ENCODE measurements at regions not wholly inside any gene's neighbourhood (a gene's known extent, or its start where the extent isn't known, plus 50 kb on each side); places are given as distances from the start of the nearest gene placed in this dataset.

DNA sequence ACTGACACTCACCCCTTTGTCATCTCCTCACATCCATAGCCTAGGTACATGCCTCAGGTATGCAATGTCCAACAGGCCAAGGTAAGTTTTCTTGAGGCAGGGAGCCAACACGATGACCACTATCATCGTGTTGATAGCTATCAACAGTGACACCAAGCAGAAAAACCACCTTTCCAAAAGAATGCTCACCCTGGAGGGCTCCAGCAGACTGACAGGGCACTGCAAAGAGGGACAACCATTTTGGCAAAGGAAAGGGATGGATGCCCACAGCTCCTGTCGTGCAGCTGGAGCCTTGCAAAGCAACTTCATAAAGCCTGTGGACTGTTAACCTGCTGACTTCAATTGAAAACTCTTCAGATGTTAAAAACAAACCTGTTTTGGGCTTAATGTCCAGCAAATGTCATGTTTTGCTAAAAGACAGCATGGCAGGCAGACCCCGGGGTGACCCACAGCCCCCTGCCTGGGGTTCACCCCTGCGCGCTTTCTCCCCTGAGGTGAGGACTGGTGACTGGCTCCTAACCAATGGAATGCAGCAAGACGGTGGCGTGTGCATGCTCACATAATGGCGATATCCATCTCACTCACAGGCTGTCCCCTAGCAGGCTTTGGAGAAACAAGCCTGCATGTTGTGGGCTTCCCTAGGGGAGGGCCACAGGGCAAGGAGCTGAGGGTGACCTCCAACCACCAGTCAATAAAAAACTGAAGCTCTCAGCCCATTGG is 293.8 kb downstream of the TCERG1L start:
- DNase-seq (ENCODE audit: low read depth in 2 of 3, low spot score in 2 of 3): no peak

DNA sequence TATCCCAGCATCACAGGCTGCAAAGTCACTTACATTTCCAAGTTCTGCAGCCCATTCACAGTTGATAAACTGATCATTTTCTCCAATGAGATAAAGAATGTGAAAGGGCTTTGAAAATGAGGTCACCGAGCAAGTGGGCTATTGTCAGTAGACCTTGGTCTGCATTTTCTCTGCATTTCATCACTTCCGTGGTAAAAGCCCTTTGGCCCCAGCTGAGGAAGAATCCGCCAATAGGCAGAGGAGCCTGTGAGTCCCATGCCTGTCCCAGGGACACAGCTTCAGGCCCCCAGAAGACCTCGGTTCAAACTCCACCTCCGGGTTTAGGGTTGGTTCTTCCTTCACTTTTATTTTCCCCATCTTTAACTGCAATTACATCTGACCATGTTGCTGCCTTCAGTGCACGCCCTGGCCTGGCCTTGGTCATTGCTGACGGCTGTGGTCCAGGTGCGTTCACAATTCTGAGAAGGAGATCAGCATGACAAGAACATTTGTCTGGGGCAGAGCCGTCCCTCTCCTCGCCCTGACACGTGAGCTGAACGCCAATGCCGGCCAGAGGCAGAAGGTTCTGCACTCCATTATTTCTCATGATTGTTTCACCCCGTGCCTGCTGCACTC is 292.5 kb downstream of the TCERG1L start:
- DNase-seq (ENCODE audit: low read depth in 2 of 3, low spot score in 2 of 3): no peak

DNA sequence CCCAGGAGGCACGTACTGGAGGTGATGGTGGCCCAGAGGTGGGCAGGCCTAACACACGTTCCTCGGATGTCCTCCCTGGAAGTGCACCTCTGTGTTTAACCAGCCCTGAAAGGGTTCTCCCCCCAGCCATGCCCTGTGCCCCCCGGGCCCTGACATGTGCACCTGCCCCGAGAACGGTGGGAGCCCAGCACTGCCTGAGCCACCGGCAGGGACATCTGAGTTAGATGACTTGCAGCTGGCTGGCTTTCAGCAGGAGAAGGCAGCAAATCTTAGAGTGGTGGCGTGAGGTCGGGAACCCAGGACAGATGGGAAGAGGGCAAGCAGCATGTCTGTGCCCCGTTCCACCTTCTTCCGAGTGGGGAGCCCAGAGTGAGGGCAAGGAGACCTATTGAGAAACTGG is 291.8 kb downstream of the TCERG1L start:
- no peak for DNase-seq (ENCODE audit: low read depth in 2 of 3, low spot score in 2 of 3)

DNA sequence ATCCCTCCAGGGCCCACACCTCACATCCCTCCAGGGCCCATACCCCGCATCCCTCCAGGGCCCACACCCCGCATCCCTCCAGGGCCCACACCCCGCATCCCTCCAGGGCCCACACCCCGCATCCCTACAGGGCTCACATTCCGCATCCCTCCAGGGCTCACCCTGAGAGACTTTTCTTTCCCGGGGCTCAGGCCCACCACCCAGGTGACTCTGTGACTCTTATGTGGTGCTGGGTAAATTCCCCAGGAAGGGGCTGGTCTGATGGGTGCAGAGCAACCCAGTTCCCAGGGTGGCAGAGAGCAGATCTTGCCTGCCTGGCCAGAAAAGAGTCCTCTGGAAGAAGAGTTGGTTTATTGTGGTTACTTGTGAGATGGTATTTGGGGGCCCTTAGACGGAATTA is 290.7 kb downstream of the TCERG1L start:
- no peak for DNase-seq (ENCODE audit: low read depth in 2 of 3, low spot score in 2 of 3)

DNA sequence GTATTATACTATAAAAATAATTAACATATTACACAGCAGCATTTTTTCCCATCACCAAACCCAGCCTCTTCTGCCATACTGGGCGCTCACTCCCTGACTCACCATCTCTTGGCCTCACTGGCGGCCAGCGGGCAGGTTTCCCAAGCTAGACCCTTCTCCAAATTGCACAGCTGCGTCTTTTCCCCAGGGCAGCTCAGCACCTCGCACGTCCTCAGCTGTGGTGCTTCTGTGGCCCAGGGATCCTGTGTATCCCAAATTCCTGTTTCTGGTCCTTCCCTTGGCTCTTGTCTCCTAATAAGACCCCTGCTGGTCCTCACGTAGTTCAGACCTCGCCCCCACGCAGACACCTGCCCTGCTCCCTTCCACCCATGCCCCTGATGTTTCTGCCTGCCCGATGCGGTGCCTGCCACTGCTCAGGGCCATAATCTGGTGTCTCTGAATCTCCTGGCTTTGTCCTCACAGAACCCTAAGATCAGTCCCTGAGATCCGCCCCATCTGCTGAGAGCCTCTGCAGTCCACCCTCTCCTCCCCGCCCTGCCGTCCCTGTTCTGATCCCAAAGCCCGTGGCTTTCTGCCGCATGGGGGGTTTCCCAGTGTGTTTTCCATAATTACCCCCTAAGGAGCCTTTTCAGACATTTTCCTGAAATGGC is 290.1 kb downstream of the TCERG1L start:
- DNase-seq (ENCODE audit: low read depth in 2 of 3, low spot score in 2 of 3): no peak

DNA sequence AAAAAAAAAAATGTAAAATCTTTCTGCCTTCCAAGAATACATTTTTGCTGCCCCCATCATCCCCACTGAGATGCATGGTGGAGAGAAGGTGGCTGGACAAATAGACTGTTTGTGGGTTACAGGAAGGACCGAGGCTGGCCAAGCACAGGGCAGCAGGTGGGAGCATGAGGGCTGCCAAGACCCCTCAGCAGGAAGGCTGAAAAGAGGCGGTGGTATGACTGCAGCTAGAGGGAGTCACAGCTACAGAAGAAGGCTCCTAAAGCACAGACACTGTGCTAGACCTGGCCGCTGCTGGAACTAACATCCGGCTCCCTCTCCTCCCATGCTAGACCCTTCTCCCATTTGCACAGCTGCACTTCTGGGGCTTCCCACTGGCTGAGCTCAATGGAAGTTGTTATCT is 289.6 kb downstream of the TCERG1L start:
- DNase-seq (ENCODE audit: low read depth in 2 of 3, low spot score in 2 of 3): no peak

DNA sequence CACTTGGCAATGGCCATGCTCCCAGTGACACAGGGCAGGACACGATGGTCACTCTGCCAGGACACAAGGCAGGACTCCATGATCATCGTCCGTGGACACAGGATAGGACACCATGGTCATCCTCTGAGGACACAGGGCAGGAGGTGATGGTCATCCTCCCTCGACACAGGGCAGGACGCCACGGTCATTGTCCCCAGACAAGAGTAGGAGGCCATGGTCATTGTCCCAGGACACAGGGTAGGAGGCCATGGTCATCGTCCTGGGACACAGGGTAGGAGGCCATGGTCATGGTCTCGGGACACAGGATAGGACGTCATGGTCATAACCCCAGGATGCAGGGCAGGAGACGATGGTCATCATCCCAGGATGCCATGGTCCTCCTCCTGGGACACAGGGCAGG is 289.2 kb downstream of the TCERG1L start:
- no peak for DNase-seq (ENCODE audit: low read depth in 2 of 3, low spot score in 2 of 3)

DNA sequence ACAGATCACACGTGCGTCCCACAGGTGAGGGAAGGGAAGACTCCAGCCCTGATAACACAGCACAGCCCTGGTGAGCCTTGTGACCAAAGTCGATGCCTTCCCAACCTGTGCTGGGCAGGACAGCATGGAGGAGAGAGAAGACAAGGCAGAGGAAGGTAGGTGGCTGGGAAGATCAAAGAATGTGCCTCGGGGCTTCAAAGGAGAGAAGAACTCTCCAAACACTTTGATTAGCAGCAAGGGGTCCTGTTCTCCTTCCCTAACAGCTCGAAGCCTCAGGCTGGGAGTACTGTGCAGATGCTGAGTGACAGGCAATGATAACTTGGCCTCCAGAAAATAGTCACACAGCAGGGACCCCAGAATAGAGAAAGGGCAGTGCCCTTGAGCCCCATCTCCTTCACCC is 288.5 kb downstream of the TCERG1L start:
- DNase-seq (ENCODE audit: low read depth in 2 of 3, low spot score in 2 of 3): no peak

DNA sequence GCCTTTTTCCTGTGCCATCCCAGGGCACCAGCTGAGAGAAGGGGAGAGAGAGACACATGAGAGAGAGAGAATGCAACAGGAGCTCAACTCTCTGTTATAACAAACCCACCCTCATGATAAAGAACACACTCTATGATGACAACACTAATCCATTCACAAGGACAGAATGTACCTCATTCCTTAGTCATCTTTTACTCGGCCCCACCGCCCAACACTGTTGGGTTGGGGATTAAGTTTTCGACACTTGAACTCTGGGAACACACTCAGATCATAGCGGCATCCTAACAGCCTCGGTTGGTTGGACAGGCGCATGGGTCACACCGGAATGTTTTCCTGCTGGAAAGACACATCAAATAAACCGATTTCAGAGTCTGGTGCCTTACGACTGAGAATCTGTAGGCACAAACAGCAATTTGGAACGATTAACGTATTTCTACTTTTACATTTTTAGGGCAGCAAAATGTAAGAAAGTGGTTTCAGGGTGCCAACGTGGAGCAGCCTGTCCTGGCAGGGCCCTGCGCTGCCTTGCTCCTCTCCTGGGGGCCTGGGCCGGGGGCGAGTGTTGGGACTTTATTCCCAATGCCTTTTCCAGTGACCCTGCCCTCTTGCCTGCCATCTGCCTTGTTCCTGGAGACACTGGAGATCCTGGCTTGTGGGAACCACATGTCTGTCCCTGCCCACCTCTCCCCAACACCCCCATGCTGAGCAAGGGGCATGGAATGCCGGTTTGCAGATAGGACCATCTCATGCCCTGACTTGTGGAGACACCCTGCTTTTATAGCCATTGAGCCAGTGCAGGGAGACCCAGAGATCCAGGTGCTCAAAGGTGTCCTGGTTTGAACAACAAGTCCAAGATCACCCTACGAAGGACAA is 287.0 kb downstream of the TCERG1L start:
- no peak for DNase-seq (ENCODE audit: low read depth in 2 of 3, low spot score in 2 of 3)

DNA sequence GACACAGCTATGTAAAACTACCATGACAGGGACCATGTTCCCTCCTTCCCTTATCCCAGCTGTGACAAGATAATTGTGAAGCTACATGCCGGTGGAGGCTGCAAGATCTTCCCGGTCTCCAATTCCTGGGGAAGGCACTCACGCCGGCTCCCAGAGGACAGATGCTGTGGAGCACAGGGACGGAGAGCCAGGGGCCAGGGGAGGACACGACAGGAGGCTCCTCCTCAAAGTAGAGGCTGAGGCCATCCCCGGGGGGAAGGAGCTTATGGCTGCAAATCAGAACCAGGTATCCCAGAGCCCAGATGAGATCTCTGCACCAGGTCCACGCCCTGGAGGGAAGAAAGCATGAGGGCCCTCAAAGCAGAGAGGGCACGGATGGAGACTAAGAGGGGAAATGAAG is 286.2 kb downstream of the TCERG1L start:
- no peak for DNase-seq (ENCODE audit: low read depth in 2 of 3, low spot score in 2 of 3)

DNA sequence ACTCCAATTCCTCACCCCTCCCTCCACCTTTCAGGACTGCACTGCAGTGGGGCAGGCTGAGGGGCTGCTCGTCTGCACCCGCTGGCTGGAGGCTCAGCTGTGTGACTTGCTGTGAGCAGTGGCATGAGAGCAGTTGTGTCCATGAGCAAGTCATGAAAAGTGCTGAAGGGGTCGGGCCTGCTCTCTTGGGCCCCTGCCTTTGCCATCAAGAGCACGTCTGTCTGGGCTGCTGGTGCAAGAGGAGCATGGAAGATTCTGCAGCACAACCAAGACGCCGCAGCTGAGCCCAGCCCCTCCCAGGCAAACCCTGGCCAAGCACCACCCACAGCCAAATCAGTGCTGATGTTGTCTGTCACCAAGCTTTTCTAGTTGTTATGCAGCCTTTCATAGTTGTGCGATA is 284.3 kb downstream of the TCERG1L start:
- DNase-seq (ENCODE audit: low read depth in 2 of 3, low spot score in 2 of 3): no peak

DNA sequence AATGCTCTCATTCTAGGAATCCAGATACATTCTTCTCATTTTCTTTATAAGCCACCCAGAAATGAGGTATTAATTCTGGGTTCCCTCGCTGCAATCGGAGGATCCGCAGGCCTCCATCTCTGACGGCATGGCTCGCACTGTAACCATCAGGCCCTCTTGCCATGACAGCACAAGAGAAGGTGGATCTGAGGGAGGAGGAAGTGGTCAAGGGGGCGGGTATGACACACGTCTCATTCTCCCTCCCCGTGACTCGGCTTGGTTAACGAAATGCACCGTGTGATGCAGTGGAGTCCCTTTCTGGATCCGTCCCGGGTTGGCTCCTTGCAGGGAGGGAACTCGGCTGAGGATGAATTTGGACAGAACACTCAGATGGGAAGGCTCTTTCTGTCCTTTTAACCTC is 280.2 kb downstream of the TCERG1L start:
- DNase-seq (ENCODE audit: low read depth in 2 of 3, low spot score in 2 of 3): no peak

DNA sequence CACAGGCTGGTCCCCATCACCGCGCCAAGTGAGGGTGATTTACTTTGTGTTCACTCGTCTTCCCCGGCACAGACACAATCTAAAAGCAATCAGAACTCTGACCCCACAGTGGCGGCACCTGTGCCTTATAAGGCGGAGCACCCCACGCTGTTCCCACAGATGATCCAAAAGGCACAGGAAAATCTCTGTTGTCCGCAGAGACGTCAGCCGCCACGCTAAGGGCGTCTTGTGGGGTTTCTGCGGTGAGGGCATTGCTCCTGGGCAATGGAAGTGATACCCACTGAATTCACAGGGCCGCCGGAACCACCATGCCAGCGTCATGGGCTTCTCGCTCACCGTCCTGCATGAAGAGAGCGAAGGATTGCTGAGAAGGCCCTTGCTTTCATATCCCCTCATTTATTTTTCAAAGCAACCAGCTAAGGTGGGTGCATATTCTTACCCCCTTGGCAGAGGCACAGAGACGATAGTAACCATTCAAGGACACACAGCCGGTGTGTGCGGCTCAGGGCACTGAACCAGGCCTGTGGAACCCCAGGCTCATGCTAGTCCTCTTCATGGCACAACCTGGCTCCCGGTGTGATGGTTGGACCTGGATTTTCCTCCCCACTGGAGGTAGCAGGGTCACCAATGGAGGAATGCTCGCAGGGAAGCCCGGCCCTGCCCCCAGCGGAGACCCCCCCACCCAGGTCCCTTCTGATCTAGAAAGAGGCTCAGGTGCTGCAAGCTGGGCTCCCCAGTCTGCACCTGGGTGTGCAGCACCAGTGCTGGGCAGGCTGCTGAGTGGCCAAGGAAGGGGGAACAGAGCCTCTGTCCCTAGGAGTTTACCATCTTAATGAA is 279.0 kb downstream of the TCERG1L start:
- DNase-seq (ENCODE audit: low read depth in 2 of 3, low spot score in 2 of 3): no peak

DNA sequence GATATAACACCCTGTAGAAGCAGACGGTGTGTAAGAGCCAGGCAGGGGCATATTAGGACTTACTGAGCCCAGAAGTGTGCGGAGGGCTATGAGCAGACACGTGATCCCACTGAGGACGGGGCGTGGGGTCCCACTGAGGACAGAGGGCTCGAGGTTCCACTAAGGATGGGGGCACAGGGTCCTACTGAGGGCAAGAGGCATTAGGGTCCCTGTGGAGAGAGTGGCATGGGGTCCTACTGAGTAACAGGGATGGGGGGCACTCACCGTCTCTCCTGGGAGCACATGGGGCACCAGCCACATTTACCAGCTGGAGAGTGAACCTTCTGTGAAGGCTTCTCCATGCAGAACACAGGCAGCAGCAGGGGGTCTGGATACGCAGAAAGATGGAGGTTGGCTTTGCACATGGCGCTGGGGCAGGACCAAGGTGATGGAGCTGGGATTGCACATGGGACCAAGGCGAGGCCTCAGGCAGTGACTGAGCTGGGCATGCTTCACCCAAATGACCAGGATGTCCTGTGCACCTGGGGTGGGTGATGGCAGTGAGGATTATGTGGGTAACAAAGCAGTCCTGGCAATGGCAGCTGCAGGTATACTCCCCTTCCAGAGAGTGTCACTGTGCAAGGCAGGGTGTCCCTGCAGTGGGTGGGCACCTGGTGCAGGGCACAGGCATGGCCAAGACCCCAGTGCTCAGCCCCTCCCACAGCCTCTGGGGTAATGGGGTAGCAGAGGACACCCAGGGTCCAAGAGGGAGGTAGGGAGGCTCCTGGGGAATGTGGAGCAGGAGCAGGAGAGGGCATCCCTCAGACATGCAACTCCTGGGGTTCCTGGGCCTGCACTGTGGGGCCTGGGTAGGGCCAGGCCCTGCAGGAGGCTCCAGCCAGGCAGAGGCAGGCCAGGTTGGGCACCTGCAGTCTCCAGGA is 278.1 kb downstream of the TCERG1L start:
- DNase-seq (ENCODE audit: low read depth in 2 of 3, low spot score in 2 of 3): no peak

DNA sequence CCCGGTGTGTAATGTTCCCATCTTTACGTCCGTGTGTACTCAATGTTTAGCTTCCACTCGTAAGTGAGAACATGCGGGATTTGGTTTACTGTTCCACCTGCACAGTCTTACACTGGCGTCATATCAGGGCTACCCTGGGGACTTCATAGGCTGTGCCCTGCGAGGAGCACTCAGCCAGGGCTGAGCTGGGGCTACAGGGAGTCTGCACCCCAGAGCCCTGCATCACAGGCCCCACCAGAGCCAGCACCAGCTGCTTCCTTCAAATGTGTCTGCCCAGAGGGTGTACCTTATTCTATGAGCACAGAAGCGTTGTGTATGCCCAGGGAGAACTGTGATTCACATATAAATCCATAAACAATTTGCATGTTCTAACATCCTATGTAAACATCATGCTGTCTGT is 277.1 kb downstream of the TCERG1L start:
- DNase-seq (ENCODE audit: low read depth in 2 of 3, low spot score in 2 of 3): no peak

DNA sequence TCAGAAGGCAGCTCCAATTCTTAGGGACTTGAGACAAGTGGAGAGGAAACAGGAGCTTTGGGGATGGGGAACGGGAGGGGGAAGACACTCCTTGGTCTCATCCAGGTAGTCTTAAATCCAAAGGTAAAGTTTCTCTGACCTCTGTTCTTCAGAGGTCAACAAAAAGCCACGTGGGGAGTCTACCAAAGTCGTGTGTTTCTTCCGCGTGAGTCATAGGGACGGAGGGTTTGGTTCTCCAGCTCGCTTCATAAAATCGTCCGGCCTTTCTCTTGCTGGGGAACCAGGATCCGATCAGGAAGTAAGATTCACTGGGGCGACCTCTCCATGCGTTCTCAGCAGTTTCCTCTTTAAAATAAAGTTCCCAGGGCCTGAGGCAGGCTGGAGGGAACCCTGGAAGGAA is 275.7 kb downstream of the TCERG1L start:
- DNase-seq (ENCODE audit: low read depth in 2 of 3, low spot score in 2 of 3): no peak

DNA sequence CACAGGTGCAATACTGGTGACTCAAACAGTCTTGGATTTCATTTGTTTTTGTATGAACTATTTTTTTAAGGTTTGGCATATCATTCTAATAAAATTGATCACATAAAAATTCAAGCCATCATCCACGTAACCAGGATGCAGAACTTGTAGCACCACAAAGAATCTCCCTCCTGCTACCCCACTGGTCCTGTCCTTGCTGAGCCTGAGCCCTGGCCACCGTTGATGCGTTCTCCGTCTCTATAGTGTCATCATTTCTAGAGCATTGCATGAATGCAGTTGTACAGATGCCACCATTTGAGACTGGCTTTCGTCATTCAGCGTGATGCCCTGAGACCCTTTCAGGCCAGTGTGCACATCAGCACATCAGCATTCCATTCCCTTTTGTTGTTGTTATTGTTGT is 273.5 kb downstream of the TCERG1L start:
- no peak for DNase-seq (ENCODE audit: low read depth in 2 of 3, low spot score in 2 of 3)

DNA sequence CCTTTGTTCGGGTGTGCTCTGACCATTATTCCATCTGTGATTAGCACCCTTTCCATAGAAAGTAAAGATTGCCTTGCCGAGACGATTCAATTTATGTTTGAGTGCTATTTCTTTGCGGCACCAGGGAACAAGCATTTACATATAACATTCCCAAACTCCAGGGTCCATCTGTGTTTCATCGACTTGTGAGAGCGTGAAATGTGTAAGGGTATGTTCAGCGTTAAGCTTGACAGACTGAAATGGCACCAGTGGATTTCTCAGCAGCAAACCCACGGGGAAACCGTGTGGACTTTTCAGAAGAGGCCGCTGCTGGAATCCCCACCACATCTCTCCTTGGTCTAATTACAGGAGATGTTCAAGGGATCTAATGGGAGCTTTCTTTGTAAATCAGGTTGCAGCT is 270.5 kb downstream of the TCERG1L start:
- no peak for DNase-seq (ENCODE audit: low read depth in 2 of 3, low spot score in 2 of 3)

DNA sequence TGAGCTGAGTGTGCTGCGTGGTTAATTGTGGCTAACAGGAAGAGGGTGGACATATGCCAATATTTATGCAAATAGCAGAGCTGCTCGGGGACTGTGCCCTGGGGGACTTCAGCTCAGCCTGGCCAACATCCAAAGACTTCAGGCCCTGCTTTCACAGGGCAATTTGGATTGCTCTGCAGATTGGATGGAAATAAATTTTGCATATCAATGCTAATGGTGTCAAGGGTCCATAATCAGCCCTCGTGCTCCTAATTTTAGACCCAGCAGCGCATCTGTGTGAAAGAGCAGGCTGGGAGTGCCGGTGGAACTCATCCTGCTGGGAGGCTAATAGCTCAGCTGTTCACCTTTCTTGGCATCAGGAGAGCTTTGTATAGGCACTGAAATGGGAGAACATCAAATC is 270.1 kb downstream of the TCERG1L start:
- DNase-seq (ENCODE audit: low read depth in 2 of 3, low spot score in 2 of 3): no peak

Measured in hematopoietic multipotent progenitor cell (in vitro differentiated cells).